ENCODE measurements at regions not wholly inside any gene's neighbourhood (a gene's known extent, or its start where the extent isn't known, plus 50 kb on each side); places are given as distances from the start of the nearest gene placed in this dataset.
A peak's percentile ranks its signal among the peaks of the same experiment; 100 is the strongest.
"Not testable (repeated sequence)": the region's sequence is repeated elsewhere in the genome, so short reads cannot be mapped to it uniquely, and the experiment has no call there.

DNA sequence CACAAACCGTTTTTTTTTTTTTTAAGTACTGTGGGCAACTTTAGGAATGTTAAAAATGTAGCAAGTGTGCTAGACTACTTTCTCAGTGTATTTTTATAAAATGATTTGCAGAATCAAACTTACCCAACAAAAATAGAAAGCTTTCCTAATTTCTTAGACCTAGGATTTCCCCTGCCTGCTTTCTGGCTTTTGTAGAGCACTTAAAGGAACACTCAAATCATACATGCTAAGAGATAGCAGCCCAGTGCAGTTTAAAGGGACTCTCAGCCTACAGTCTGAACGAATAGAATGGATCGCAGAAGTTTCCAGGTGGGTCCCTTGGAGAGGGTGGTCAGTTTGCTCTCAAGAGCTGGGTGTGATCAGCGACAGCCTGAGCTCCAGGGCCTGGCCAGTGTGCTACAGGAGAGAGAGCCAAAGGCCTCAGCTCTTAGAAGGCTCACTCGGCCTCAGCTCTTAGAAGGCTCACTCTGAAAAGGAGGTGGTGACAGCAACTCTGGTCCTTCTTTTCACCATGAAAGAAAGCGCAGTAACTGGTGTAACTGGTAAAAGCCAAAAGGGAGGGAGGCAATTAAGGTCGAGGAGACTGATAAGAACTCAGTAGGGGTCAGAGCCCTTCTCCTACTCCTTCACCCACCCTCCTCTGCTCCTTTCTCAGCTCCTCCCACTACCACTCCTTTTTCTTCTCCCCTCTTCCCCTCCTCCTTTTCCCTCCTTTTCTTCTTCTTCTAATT lies 142.4 kb downstream of the ZFP64 start:
- no peak for DNase-seq

DNA sequence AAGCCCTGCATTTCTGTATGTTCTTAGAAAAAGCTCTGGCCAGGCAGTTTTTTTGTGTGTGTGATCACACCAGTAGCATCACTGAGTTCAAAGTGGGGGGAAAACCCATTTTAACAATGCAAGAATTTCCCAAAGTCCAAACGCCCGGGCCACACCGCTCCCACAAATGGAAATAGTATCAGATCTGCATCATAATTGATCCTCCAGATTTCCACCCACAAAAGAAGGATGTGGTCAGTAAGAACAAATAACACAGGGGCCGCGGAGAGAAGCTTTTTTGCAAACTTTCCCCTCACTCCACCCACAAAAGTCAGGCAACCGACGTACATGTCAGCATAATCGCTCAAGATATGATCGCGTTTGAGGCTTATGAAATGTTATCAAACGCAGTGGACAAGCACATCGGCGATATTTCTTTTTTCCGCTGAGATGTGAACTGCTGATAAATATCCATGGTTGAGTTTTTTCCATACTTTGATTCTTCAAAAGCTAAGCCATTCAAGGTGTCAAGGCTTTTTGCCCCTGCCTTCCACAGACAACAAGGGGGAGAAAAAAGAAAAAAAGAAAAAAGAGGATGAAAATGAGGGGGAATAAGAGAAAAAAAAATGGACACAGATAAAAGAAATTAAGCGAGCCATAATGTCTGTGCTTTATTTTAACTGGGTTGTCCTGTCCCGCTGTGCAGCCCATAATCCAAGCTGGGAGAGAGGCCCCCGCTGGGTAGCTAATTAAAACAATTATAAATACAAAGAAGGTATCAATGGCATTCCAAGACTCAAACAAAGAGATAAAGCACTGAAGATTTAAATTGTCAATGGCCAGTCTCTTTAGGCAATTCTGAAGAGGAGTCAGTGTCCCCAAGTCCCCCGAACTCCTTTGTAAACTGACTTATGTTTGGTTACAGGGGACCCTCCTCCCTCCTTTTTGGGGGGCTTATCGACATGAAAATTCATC lies 143.5 kb downstream of the ZFP64 start:
- DNase-seq, result peak; percentile 53

DNA sequence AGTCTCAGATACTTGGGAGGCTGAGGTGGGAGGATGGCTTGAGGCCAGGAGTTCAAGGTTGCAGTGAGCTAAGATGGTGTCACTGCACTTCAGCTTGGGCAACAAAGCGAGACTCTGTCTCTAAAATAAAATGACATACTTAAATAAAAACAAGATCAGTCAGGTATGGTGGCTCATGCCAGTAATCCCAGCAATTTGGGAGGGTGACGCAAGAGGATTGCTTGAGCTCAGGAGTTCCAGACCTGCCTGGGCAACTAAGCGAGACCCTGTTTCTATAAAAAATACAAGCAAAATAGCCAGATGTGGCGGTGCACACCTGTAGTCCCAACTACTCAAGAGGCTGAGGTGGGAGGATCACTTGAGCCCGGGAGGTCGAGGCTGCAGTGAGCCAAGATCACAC lies 149.6 kb downstream of the ZFP64 start:
- DNase-seq, result no peak

DNA sequence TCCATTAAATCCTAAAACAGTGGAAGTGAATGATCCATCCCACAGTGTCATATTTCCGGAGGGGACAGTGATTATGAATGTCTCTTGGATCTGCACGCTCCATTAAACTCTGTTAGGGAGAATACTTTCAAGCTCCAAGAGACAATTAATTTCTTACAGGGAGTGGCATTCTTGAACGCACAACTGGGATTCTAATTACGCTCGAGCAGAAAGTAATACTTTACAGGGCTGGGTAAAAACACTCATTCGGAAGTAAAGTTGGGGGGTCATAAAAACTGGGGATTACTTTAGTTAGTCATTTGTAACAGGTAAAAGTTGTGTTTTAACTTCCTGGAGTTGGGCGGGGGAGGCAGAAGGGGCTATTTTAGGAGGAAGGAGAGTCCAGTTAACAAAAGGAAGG lies 151.8 kb downstream of the ZFP64 start:
- no peak for DNase-seq

DNA sequence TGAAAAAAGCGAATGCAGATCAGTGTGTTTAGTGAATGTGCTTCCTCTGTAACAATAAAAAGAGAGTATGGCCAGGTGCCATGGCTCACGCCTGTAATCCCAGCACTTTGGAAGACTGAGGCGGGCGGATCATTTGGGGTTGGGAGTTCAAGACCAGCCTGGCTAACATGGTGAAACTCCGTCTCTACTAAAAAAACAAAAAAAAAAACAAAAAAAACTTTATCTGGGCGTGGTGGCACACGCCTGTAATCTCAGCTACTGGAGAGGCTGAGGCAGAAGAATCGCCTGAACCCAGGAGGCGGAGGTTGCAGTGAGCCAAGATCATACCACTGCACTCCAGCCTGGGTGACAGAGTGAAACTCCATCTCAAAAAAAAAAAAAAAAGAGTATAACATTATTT lies 152.9 kb downstream of the ZFP64 start:
- DNase-seq, result not testable (repeated sequence)

DNA sequence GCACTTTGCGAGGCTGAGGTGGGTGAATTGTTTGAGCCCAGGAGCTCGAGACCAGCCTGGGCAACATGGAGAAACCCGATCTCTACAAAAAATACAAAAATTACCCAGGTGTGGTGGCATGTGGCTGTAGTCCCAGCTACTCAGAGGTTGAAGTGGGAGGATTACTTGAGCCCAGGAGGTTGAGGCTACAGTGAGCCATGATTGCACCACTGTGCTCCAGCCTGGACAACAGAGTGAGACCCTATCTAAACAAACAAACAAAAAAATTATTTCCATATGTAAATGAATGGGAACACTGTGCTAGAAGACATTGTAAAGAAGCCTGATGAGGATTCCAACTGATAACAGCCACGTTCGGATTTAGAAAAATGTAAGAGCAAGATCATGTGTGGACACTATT lies 154.2 kb downstream of the ZFP64 start:
- no peak for DNase-seq

DNA sequence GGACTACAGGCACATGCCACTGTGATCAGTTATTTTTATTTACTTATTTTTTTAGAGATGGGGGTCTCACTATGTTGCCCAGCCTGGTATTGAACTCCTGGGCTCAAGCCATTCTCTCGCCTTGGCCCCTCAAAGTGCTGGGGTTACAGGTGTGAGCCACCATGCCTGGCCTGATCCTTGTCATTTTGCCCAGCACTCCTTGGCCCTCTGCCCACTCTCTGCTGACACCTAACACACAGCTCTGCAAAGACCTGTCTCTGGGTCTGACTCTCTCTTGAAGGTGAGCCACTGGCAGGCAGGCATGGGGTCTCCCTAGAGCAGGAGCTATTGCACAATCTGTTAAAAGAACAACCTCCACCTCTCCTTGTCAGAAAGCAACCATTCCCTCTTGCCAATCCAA lies 155.6 kb downstream of the ZFP64 start:
- no peak for DNase-seq

DNA sequence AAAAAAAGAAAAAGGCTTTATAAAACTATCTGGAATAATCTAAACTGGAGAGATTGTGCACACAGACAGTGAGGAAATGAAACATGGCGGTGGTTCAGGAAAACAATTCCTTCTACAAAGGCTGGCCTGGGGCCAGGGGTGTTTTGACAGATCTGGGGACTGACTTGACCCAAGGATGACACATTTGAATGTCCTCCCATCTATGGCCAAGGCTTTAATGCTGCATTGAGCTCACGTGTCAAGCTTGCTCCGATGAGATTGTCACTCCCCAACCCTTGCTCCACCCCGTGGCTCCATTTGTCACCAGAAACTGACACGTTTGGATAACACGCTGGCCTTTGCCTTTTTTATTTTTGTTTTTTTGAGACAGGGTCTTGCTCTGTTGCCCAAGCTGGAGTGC lies 156.1 kb downstream of the ZFP64 start:
- DNase-seq, result peak; percentile 7

DNA sequence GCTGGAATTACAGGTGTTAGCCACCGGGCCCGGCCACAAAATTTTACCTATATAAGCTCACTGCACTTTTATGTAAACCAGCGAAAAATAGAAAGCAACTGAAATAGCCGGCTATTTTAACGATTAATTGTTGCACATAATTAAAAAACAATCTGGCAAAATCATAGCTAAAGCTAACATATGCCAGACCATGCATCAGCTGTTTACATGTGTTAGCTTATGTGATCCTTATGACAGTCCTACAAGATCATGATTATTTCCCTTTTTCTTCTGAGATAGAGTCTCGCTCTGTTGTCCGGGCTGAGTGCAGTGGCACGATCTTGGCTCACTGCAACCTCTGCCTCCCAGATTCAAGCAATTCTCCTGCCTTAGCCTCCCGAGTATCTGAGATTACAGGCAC lies 157.0 kb downstream of the ZFP64 start:
- no peak for DNase-seq

DNA sequence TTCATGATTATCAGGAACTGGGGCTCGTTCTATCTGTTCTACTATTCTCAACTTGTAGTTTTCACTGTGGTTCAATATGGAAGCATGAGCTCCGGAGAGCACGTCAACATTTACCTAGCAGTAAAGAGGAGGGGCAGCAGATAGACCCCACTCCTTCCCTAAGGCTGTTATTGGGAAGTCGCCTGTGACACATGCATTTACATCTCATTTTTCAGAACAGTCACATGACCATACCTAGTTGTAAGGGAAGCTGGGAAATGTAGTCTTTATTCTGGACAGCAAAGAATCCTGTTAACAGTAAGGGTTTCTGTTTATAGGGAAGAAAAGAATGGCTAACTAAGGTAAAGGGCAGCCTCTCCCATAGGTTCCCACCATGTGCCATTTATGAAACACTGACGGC lies 158.3 kb downstream of the ZFP64 start:
- no peak for DNase-seq

DNA sequence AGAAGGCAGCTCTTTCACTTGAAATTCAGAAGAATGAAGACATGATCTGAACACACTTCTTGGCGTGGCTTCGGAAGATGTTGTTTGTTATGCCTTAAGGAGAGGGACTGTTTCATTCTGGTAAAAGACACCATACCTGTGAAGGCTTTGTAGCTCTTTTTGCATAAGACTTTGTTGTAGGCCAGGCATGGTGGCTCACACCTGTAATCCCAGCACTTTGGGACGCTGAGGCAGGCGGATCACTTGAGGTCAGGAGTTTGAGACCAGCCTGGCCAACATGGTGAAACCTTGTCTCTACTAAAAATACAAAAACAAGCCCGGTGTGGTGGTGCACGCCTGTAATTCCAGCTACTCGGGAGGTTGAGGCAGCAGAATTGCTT lies 159.3 kb downstream of the ZFP64 start:
- DNase-seq, result not testable (repeated sequence)

DNA sequence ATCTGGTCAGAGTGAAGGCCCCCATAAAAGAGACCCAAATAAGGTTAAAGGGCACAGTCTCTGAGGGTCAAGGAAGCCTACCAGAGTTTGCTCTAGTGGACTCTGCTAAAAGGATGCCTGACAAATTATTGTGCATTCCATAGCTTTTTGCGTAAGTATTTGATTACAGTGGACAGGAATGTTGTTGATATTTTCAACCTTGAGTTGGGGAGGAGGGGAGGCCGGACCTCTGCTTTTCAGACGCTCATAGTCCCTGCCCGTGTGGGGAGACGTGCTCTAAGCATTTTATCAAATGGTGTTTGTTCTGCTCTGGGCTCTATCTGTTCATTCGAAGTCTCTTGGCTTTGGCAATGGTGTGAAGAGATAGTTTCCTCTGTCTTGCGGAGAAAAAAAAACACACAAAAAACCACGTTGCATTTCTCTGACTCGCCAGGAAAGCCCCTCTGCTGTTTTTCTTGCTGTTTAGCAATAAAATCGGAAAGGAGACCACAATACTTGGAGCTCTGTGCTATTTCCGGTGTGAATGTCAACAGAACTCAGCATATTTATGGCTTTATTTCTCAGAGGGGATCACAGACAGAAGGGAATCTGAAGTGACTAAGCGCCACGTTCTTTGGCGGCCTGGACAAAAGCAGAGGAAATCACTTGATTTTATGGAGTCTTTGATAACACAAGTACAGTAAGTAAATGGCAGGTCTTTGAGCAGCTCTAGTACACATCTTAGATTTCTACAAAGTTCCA lies 159.8 kb downstream of the ZFP64 start:
- DNase-seq, result peak; percentile 73

DNA sequence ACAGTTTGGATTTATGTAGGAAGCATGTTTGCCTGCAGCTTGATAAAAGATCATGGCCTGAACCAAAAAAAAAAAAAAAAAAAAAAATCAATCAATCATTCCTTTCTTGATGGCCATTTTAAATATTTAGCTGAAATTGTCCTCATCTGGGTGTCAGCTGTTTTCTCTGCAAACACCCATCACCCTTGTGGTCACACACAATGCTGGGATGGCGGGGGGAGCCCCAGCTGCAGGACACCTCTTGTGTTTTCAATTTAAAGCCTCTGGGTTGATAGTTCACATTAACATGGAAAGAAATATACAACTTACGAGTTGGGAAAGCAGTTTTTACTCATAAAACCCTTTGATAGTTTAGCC lies 160.4 kb downstream of the ZFP64 start:
- no peak for DNase-seq

DNA sequence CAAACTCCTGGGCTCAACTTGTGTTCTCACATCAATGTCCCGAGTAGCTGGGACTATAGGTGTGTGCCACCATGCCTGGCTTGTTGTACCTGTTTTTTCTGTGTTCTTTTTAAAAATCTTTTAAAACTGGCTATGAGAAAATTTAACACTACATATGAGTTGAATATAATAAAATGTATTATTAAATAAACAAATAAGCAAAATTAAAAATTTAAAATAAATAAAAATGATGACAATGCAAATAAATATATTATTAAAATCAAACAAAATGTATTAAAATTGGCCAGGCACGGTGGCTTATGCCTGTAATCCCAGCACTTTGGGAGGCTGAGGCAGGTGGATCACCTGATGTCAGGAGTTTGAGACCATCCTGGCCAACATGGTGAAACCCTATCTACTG lies 162.4 kb downstream of the ZFP64 start:
- DNase-seq, result not testable (repeated sequence)

DNA sequence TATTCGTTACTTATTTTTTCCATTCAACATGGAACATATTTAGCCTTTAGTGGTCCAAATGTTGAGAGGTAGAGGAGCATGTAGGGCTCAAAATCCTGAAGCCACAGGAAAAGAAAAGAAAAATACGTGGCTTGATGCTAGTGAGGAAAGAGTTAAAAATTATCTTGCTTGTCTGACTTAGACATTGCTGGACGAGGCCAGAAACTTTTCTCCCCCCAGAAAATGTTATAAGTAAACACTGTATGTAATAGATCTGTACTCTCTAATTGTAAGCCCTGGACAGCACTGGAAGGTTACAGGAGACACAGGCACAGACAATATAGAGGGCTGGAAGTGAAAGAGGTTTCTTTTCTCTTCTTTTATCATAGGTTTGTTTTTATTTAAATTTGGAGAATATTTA lies 165.6 kb downstream of the ZFP64 start:
- DNase-seq, result no peak

DNA sequence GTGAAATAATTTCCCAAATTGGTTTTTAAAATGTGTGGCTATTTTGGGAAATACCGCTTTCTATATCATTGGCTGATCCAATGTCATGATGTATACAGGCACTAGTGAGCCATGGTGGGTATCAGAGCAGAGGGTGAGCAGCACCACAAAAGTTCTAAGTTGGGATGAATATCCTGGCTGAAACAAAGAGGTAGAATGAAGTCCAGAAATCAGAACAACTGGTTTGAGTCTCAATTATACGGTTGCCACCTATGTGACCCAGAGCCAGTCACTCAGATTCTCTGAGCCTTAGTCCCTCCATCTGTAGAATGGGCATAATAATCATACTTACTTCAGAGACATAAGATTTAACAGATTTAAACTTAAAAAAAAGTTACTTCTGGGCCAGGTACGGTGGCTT lies 172.3 kb downstream of the ZFP64 start:
- no peak for DNase-seq

DNA sequence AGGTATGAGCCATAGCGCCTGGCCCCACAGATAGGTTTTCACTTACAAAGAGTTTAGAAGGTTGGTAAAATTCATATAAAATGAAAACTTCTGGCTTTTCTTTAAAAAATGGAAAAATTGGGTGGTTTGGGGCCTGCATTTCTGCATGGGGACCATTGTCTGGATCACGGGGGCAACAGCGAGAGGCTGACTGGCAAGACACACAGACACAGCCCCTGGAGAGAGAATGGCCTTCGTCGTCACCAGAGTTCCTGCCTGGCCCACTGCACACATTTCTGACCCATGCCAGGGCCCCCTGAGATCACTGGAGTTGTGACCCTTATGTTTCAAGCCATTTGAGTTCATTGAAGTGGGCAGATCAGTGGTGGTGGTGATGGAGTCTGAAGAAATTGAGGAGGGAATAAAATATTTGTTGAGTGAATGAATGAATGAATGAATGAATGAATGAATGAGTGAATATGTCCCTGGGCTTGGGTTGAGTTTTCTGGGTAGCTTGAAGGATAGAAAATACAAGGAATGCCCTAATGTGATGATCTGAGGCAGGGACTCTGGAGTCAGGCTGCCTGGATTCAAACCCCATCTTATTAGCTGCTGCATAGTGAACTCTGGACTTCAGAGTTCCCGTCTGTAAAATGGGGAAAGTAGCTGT lies 173.8 kb downstream of the ZFP64 start:
- no peak for DNase-seq

DNA sequence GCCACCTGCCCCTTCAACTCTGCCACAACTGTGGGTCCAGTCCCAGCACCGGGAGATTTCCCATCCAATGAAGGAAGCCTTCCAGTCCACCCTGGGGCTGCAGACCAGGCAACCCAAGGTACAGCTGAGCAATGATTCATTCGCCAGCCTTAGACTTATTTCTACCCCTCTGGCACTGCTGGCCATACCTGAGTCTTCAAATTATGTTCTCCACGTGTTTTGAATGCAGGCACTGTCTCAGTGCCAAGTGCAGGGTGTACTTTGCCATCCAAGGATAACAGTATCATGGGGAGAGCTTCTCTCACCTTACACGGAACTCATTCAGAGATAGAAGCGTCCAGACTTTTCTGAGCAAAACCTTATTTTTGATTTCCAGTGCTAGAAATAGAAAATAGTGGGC lies 175.6 kb downstream of the ZFP64 start:
- no peak for DNase-seq

DNA sequence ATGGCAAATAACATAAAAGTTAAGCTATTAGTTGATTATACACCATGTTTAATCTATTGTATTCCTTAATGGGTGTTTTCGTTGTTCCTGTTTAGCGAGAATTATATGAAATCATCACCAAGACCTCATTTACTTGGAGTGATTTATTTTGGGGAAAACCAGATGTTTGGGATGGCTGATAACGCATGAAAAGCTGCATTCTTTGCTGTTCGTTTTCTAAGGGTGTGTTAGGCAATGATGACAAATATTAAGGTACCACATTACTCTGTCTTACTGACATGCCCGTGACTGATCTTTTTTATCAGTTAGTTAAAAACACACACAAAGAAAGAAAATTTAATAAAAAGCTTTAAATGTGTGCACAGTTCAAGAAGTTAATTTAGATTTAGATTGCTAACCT lies 176.4 kb downstream of the ZFP64 start:
- no peak for DNase-seq

DNA sequence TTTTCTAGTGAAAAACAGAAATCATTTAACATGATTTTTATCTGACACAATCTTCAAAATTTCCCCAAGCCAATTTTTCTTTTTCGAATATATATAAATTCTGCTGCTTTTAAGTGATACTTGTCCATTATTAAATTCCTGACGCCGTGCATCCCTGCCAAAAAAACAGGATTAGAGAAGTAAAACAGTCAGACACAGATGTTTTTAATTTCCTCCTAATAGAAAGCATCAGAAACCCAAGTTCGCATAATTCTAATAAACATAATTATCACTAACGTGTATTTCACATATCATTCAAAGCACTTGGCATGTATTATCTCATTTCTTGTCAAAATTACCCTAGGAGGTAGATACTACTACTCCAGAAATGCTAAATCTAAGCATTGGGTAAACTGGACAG lies 179.5 kb downstream of the ZFP64 start:
- no peak for DNase-seq

DNA sequence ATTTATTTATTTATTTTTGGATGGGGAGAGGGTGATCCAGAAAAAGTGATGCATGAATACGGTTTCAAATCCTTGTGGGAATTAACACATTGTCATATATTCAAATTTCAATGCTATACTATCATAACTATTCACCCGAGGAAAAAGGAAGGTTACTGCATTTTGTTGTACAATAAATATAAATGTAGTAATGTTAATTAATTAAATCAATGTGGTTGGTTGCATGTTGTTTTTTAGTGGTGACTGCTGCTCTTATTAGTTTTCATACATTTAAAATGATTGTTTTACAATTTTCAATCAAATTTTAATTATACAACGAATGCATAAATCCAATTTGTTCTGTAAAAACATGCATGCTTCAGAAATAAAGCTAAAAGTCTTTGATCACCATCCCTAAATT lies 180.5 kb downstream of the ZFP64 start:
- no peak for DNase-seq

DNA sequence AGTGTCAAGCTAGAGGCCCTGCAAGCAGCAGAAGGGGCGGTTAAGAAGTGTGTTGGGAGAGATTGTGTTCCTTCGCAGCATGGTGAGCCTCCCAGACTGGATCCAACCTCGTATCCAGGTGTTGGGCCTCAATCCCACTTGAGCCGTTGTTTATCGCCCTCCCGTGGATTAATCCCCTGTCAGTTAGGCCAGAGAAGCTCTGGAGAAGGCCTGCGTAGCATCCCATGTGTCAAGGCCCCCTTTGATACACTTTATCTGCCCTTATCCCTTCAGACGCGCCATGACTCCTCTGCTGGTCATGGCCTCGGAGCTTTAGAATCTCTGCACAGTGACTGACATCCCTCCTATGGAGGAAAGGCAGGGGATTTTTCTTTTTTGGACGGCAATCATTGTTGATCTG lies 181.0 kb downstream of the ZFP64 start:
- no peak for DNase-seq

DNA sequence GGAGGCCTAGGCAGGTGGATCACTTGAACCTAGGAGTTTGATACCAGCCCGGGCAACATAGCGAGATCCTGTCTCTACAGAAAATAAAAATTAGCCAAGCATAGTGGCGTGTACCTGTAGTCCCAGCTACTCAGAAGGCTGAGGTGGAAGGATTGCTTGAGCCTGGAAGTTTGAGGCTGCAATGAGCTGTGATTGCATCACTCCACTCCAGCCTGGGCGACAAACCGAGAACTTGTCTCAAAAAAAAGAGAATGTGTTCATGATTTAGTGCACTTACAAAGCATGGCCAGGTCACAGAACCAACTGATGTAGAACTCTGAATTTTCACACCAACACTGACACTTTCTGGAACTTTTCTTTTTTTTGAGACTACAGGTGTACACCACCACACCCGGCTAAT lies 182.7 kb downstream of the ZFP64 start:
- no peak for DNase-seq

Measured in suppressor macrophage treated with lipopolysaccharide for 4 hours (primary cell).